CD4-positive, alpha-beta T cell treated with Interleukin-15 for 1 hour (primary cell): ENCODE measurements at regions not wholly inside any gene's neighbourhood (a gene's known extent, or its start where the extent isn't known, plus 50 kb on each side); places are given as distances from the start of the nearest gene placed in this dataset.
A peak's percentile ranks its signal among the peaks of the same experiment; 100 is the strongest.
"Not testable (repeated sequence)": the region's sequence is repeated elsewhere in the genome, so short reads cannot be mapped to it uniquely, and the experiment has no call there.

Source experiments
- DNase-seq: peaks from one replicate; pipeline ENCODE4 v3.0.0-alpha.2; 2020

- peak; percentile 22 for DNase-seq
Measured at GRCh38 chr4:78691971-78692821, 84.0 kb upstream of the BMP2K start.

- no peak for DNase-seq
Measured at GRCh38 chr4:78692822-78693170, 83.4 kb upstream of the BMP2K start.

GRCh38 chr4:78693777-78694456 is 82.2 kb upstream of the BMP2K start:
- no peak for DNase-seq

GRCh38 chr4:78694457-78694787 is 81.7 kb upstream of the BMP2K start:
- DNase-seq = no peak

GRCh38 chr4:78695910-78696309 is 80.2 kb upstream of the BMP2K start:
- DNase-seq = no peak

GRCh38 chr4:78703079-78703478 is 73.1 kb upstream of the BMP2K start:
- DNase-seq = no peak

GRCh38 chr4:78704317-78704716 is 71.8 kb upstream of the BMP2K start:
- no peak for DNase-seq

GRCh38 chr4:78704981-78705683 is 71.0 kb upstream of the BMP2K start:
- no peak for DNase-seq

GRCh38 chr4:78706302-78706701 is 69.8 kb upstream of the BMP2K start:
- DNase-seq = no peak

- DNase-seq = no peak
Measured at GRCh38 chr4:78707268-78707667, 68.9 kb upstream of the BMP2K start.

- no peak for DNase-seq
Measured at GRCh38 chr4:78707793-78708192, 68.4 kb upstream of the BMP2K start.

GRCh38 chr4:78710536-78710935 is 65.6 kb upstream of the BMP2K start:
- DNase-seq = no peak

- no peak for DNase-seq
Measured at GRCh38 chr4:78711676-78712075, 64.5 kb upstream of the BMP2K start.

- DNase-seq = not testable (repeated sequence)
Measured at GRCh38 chr4:78714598-78714997, 61.6 kb upstream of the BMP2K start.

GRCh38 chr4:78715372-78715771 is 60.8 kb upstream of the BMP2K start:
- not testable (repeated sequence) for DNase-seq

GRCh38 chr4:78717712-78718111 is 58.4 kb upstream of the BMP2K start:
- not testable (repeated sequence) for DNase-seq

GRCh38 chr4:78720204-78720603 is 55.9 kb upstream of the BMP2K start:
- no peak for DNase-seq

GRCh38 chr4:78720994-78721677 is 55.0 kb upstream of the BMP2K start:
- DNase-seq = no peak

- DNase-seq = no peak
Measured at GRCh38 chr4:78721747-78722146, 54.4 kb upstream of the BMP2K start.

GRCh38 chr4:78722320-78722719 is 53.8 kb upstream of the BMP2K start:
- DNase-seq = no peak

- DNase-seq = no peak
Measured at GRCh38 chr4:78722878-78723277, 53.3 kb upstream of the BMP2K start.
